GM21723 (cell line): ENCODE measurements at regions not wholly inside any gene's neighbourhood (a gene's known extent, or its start where the extent isn't known, plus 50 kb on each side); places are given as distances from the start of the nearest gene placed in this dataset.
"Not testable (repeated sequence)": the region's sequence is repeated elsewhere in the genome, so short reads cannot be mapped to it uniquely, and the experiment has no call there.

Experiments
- ATAC-seq: cut with Tn5 transposase; IDR thresholded peaks from one replicate; pipeline ENCODE4 v1.9.1; 2021; ENCODE audit warnings: mild to moderate bottlenecking, moderate library complexity; ENCODE audit not compliant: unreplicated experiment

- ATAC-seq, result no peak
These were observed 270.7 kb upstream of the DIO3 start for GRCh38 chr14:101290611-101291010.

- ATAC-seq, result no peak
These were observed 269.9 kb upstream of the DIO3 start for GRCh38 chr14:101291390-101291789.

DNA sequence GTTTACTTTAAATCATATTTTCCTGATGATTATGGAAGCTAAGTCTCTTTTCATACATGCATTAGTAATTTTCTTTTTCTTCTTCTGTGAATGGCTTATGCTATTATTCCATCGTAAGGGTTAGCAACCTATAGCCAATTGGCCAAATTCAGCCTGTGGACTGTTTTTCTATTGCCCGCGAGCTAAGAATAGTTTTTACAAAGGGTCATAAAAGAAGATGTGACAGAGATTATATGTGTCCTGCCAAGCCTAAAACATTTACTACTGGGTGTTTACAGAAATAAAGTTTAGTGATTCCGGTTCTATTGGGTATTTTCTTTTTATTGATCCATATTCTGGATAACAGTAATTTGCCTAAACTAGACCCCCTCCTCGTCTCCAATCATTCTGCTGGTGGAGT, 268.8 kb upstream of the DIO3 start:
- ATAC-seq, result no peak

DNA sequence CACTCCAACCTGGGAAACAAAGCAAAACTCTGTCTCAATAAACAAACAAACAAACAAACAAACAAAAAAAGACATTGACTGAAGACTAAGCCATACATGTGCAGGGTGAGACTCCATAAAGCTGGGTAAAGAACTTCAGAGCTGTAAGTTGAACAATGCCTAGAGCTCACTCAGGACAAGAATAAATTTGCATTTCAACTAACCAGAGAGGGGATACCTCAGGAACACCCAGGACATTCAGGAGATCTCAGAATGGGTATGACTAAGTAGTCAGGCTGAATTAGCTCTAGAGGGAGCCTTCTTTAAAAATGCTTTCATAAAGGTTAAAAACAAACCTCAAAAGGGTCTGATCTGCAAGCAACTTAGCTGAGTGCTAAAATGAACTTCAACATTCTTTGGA, 267.7 kb upstream of the DIO3 start:
- ATAC-seq, result no peak

GRCh38 chr14:101294136-101294535, 267.2 kb upstream of the DIO3 start:
- no peak for ATAC-seq

- ATAC-seq, result not testable (repeated sequence)
These were observed 261.5 kb upstream of the DIO3 start for GRCh38 chr14:101299781-101300180.

GRCh38 chr14:101301011-101301410, 260.3 kb upstream of the DIO3 start:
- no peak for ATAC-seq

DNA sequence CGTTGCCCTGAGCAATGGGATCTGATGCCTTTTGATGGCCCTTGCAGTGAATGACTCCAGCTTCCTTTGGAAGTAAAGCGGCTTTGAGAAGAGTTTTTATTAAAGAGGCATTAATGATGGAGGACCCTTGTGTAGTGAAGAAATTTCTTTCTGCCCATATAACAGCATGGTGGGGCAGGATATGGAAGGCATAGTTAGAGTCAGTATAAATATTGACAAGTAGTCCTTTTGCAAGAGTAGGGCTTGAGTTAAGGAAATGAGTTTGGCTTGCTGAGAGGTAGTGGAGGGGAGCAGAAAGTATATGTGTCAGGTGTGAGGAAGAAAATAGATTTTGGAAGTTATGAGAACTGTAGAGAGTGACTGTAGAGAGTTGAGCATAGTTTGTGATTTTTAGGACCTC, 254.1 kb upstream of the DIO3 start:
- ATAC-seq, result not testable (repeated sequence)

GRCh38 chr14:101311186-101311585, 250.1 kb upstream of the DIO3 start:
- ATAC-seq, result not testable (repeated sequence)

DNA sequence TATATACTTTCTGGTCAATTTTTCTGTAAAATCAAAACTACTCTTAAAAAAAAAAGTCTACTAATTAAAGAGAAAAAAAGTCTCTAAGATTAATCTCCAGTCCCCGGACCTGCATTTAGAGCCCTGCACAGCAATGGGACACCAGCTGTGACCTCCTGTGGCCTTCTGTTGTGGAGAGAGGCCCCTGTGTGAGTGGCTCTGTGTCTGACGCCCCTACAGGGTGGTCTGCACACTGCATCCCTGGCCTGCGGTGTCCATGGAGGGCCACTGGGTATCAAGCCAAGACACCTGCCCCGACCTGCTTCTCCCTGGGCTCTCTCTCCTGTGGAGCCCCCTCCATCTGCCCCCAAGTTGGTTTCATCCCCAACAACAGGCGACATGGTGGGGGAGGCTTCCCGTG, 248.0 kb upstream of the DIO3 start:
- no peak for ATAC-seq

- ATAC-seq, result no peak
These were observed 245.4 kb upstream of the DIO3 start for GRCh38 chr14:101315802-101316296.

- ATAC-seq, result no peak
These were observed 243.0 kb upstream of the DIO3 start for GRCh38 chr14:101318271-101318670.

DNA sequence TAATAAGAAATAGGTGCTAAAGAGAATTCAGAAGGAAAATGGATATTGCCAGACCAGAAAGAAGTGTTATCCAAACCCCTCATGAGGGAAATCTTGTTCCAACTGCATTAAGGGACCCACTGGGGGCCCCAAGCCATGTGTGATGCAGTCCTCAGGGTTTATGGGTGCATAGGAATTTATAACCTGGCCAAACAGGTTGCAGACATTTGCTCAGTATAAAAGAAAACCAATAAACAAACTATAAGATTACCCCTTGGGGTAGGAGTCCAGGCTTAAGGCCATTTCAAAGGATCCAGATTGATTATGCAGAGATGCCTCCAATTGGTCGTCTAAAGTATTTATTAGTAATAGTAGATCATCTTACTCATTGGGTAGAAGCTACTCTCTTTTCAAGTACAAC, 240.9 kb upstream of the DIO3 start:
- ATAC-seq, result no peak

- ATAC-seq, result no peak
These were observed 239.1 kb upstream of the DIO3 start for GRCh38 chr14:101322223-101322622.

- ATAC-seq, result no peak
These were observed 238.2 kb upstream of the DIO3 start for GRCh38 chr14:101323111-101323510.

- ATAC-seq, result not testable (repeated sequence)
These were observed 237.6 kb upstream of the DIO3 start for GRCh38 chr14:101323614-101324235.

GRCh38 chr14:101325319-101325718, 236.0 kb upstream of the DIO3 start:
- no peak for ATAC-seq

DNA sequence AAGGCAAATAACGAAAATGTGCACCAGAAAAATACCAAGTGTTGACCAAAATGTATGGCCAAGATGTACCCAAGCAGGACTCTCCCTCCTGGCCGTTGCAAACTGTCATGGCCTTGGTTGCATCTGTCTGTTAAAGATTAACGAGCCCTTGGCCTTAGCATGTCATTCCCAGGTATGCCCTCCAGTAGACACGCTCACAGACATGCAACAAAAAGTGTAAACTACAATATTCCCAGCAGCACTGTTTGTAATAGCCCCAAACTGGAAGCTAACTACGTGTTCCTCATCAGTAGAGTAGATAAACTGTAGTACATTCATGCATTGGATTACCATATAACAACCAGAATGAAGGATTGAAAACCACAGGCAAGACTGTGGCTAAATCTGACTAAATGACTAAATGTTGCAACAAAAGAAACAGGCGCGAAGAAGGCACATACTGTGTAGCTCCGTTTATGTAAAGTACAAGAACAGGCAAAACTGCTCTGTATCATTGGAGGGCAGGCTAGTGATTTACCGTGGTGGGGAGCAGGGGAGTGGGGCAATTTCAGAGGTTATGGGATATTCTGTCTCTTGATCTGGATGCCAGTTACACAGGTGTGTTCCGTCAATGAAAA, 232.8 kb upstream of the DIO3 start:
- ATAC-seq, result no peak

DNA sequence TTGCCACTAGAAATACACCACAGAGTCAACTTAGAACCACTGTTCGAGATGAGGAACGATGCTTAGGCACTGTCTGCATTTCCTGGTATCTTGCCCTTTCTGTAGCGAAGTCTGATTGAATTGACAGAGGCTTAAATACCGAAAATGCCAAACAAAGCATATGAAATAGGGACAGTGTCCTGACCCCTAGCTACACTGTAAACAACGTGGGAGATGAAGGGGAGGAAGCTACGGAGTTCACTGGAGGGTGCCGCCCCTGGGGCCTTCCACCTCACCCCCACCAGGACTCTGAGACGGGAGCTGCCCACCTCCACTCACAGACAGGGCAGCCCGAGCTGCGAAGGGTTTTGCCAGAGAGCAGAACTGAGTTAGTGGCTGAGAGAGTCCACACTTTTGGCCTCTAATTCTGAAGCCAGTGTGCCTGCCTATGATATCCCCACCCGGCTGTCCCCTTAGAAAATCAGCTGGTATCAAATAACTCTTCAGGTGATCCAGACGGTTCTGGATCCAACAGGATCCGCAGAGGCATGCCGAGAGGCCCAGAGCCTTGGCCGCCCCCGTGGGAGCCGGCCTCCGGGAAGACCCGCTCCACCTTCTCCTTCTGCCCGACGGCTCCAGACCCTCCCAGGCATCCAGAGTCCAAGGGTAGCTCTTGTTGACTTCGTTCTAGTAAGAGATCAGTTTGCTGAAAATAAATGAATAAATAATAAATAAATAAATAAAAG, 230.7 kb upstream of the DIO3 start:
- ATAC-seq, result no peak

DNA sequence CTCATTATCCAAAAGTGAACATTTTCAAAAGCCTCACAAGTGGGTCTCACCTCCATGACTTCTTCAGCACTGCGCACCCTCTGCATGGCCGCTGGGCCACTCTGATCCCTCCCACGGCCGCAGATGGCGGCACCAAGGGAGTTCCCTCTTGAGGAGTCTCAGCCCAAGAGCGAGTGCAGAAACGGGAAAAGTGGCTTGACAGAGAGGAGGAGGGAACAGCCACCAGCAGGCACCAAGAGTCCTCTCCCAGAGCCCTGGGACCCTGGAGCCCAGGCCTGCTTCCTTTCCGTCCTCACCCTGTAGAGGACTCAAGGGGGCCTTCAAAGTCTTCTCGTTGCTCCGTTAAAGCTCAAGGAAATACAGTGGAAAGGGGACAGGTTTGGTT, 230.2 kb upstream of the DIO3 start:
- no peak for ATAC-seq

GRCh38 chr14:101331661-101332169, 229.6 kb upstream of the DIO3 start:
- no peak for ATAC-seq

DNA sequence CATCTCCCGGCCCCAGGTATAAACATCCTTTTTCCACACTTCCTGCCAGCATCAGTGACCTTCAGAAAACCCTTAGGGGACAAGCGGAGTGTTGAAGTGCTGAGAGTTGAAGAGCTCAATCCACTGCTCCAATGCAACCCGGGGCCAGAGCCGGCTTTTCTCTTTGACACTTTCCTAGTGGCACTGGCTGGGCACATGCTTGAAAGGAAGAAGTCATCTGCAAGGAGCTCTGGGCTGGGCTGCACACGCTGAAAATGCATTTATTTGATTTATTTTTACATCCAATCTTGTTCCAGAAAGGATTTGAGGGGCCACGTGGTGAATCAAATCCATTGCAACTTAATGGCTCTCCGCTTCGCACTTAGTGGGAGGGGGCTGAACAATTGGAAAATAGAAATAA, 229.0 kb upstream of the DIO3 start:
- ATAC-seq, result no peak
